ENCODE measurements at regions not wholly inside any gene's neighbourhood (a gene's known extent, or its start where the extent isn't known, plus 50 kb on each side); places are given as distances from the start of the nearest gene placed in this dataset.

DNA sequence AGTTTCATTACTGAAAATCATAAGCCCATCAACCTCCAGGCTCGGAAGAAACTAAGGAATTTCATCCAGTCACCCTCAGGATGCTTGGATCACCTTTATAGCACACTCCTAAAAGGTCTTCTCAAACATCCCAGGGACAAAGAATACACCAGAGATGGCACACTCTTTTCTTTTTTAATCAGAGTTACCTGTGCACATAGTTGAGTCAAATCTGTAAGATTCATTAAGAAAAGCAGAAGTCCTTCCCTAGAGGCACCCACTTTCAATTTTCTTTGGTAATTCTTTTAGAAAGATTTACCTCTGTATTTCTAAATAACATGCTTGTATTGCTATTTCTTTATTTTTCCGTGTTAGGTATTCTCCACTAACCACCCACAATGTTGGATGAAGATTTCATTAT lies 50.6 kb upstream of the IL6 start:
- TF ChIP-seq, protein P1, sequence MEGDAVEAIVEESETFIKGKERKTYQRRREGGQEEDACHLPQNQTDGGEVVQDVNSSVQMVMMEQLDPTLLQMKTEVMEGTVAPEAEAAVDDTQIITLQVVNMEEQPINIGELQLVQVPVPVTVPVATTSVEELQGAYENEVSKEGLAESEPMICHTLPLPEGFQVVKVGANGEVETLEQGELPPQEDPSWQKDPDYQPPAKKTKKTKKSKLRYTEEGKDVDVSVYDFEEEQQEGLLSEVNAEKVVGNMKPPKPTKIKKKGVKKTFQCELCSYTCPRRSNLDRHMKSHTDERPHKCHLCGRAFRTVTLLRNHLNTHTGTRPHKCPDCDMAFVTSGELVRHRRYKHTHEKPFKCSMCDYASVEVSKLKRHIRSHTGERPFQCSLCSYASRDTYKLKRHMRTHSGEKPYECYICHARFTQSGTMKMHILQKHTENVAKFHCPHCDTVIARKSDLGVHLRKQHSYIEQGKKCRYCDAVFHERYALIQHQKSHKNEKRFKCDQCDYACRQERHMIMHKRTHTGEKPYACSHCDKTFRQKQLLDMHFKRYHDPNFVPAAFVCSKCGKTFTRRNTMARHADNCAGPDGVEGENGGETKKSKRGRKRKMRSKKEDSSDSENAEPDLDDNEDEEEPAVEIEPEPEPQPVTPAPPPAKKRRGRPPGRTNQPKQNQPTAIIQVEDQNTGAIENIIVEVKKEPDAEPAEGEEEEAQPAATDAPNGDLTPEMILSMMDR (IDR thresholded peaks at IDR 0.05), result no peak
- TF ChIP-seq, protein P2, sequence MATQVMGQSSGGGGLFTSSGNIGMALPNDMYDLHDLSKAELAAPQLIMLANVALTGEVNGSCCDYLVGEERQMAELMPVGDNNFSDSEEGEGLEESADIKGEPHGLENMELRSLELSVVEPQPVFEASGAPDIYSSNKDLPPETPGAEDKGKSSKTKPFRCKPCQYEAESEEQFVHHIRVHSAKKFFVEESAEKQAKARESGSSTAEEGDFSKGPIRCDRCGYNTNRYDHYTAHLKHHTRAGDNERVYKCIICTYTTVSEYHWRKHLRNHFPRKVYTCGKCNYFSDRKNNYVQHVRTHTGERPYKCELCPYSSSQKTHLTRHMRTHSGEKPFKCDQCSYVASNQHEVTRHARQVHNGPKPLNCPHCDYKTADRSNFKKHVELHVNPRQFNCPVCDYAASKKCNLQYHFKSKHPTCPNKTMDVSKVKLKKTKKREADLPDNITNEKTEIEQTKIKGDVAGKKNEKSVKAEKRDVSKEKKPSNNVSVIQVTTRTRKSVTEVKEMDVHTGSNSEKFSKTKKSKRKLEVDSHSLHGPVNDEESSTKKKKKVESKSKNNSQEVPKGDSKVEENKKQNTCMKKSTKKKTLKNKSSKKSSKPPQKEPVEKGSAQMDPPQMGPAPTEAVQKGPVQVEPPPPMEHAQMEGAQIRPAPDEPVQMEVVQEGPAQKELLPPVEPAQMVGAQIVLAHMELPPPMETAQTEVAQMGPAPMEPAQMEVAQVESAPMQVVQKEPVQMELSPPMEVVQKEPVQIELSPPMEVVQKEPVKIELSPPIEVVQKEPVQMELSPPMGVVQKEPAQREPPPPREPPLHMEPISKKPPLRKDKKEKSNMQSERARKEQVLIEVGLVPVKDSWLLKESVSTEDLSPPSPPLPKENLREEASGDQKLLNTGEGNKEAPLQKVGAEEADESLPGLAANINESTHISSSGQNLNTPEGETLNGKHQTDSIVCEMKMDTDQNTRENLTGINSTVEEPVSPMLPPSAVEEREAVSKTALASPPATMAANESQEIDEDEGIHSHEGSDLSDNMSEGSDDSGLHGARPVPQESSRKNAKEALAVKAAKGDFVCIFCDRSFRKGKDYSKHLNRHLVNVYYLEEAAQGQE (IDR thresholded peaks at IDR 0.05; ENCODE audit: insufficient read depth in 1 of 2, low read depth in 2 of 2, low read length in 1 of 2), result no peak
- no peak for TF ChIP-seq SIN3A (IDR thresholded peaks at IDR 0.05; ENCODE audit: borderline replicate concordance, insufficient read depth, low read depth, low read length)
